ENCODE measurements at regions not wholly inside any gene's neighbourhood (a gene's known extent, or its start where the extent isn't known, plus 50 kb on each side); places are given as distances from the start of the nearest gene placed in this dataset.
A peak's percentile ranks its signal among the peaks of the same experiment; 100 is the strongest.

DNA sequence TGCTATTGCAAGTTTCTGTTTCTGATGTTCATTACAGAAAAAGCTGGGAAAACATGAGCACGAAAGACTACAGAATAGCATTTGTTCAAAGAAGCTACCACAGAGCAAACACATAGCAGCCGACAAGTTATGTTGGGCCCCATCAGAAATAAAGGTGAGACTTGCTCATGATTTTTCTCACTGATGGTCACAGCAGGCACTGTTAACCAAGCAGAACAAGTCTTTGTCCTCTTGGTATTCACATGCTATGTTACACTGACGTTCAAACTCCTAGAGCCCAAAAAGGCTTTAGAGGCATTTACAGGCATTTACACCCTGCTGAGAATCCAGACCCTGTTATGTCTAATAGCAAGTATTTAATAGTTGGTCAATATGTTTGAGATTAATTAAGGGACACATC is 235.0 kb upstream of the HNMT start:
- FAIRE-seq (no peak), DNase-seq (ENCODE audit: low read depth, low spot score) (no peak), ATAC-seq (peak; percentile 71)
- Histone ChIP-seq H3K4me3 (no peak overlapping the region), H3K27ac (ENCODE audit: control insufficient read depth, insufficient read depth) (no peak overlapping the region), H3K79me2 (ENCODE audit: control insufficient read depth, insufficient read depth, low read length) (no peaks in the 10 kb centered on the region), H3K9ac (ENCODE audit: control insufficient read depth, insufficient read depth, low read length) (no peak overlapping the region), H2AFZ (ENCODE audit: control insufficient read depth, low read depth, low read length) (no peak overlapping the region), H3K9me3 (replicated peaks; ENCODE audit: control insufficient read depth, insufficient read depth, low read length) (no peaks in the 10 kb centered on the region), H3K27me3 (replicated peaks in 1 of 2; ENCODE audit: control insufficient read depth in 2 of 2, insufficient read depth in 2 of 2, low read length in 1 of 2) (no peaks in the 10 kb centered on the region), H3K4me2 (ENCODE audit: control insufficient read depth, insufficient read depth) (no peak overlapping the region), H4K20me1 (ENCODE audit: control insufficient read depth, insufficient read depth) (no peaks in the 10 kb centered on the region), H3K36me3 (ENCODE audit: control insufficient read depth in 2 of 2, insufficient read depth in 2 of 2, low read length in 1 of 2) (no peaks in the 10 kb centered on the region), H3K4me1 (ENCODE audit: control insufficient read depth, insufficient read depth, low read length) (no peaks in the 10 kb centered on the region)
- 7% methylated on average over 3 of the region's 3 CpGs for WGBS (ENCODE audit: insufficient coverage, insufficient replicate concordance, low lambda C conversion rate, missing lambda C conversion rate)
- in situ Hi-C loops (cut with MboI) (no loop called here), intact Hi-C loops (cut with micrococcal nuclease; ENCODE audit: unreplicated experiment) (no loop called here)
- POLR2A ChIA-PET, result no interaction called here
- RAD21 ChIA-PET (ENCODE audit: unreplicated experiment), result interaction anchor here (1.3 kb wide), 1 partner anchor 71 kb away, joined by 5 read pairs; no protein-coding TSS in a partner anchor
- SMC1A ChIA-PET (ENCODE audit: uncharacterized antibody, unreplicated experiment), result interaction anchor here (0.6 to 1.0 kb wide), 3 partner anchors 71 to 1729 kb away, joined by 3 read pairs; no protein-coding TSS in a partner anchor
- BruUV-seq (replicated peaks), result no TSS peak
- TF ChIP-seq JUND (IDR thresholded peaks at IDR 0.05; ENCODE audit: low read depth, low read length), result no peak
- TF ChIP-seq NR2C2 (IDR thresholded peaks at IDR 0.05; ENCODE audit: borderline replicate concordance, control insufficient read depth, insufficient read length, low read depth), result no peak
- CTCF ChIA-PET, result no interaction called here

DNA sequence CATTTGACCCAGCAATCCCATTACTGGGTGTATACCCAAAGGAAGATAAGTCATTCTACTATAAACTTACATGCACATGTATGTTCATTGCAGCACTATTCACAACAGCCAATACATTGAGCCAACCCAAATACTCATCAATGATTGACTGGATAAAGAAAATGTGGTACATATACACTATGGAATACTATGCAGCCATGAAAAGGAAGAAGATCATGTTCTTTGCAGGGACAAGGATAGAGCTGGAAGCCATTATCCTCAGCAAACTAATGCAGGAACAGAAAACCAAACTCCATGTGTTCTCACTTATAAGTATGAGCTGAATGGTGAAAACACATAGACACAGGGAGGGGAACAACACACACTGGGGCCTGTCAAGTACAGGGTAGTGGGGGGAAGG is 226.7 kb upstream of the HNMT start:
- Histone ChIP-seq H4K20me1 (ENCODE audit: control insufficient read depth, insufficient read depth) (no peaks in the 10 kb centered on the region), H3K4me3 (no peak overlapping the region), H3K4me1 (ENCODE audit: control insufficient read depth, insufficient read depth, low read length) (no peaks in the 10 kb centered on the region), H3K27ac (ENCODE audit: control insufficient read depth, insufficient read depth) (no peak overlapping the region), H3K9me3 (replicated peaks; ENCODE audit: control insufficient read depth, insufficient read depth, low read length) (no peaks in the 10 kb centered on the region), H3K36me3 (ENCODE audit: control insufficient read depth in 2 of 2, insufficient read depth in 2 of 2, low read length in 1 of 2) (no peaks in the 10 kb centered on the region), H3K79me2 (ENCODE audit: control insufficient read depth, insufficient read depth, low read length) (no peaks in the 10 kb centered on the region), H3K4me2 (ENCODE audit: control insufficient read depth, insufficient read depth) (no peak overlapping the region), H3K9ac (ENCODE audit: control insufficient read depth, insufficient read depth, low read length) (no peak overlapping the region), H3K27me3 (replicated peaks in 1 of 2; ENCODE audit: control insufficient read depth in 2 of 2, insufficient read depth in 2 of 2, low read length in 1 of 2) (no peaks in the 10 kb centered on the region), H2AFZ (ENCODE audit: control insufficient read depth, low read depth, low read length) (no peak overlapping the region)
- no TSS peak for BruUV-seq (replicated peaks)
- intact Hi-C loops (cut with micrococcal nuclease; ENCODE audit: unreplicated experiment), result no loop called here
- ATAC-seq (no peak), FAIRE-seq (no peak), DNase-seq (ENCODE audit: low read depth, low spot score) (no peak)
- RAD21 ChIA-PET (ENCODE audit: unreplicated experiment), result no interaction called here
- SMC1A ChIA-PET (ENCODE audit: uncharacterized antibody, unreplicated experiment), result no interaction called here
- CTCF ChIA-PET, result no interaction called here
- in situ Hi-C loops (cut with MboI), result no loop called here
- POLR2A ChIA-PET, result no interaction called here
- TF ChIP-seq IRF4 (IDR thresholded peaks at IDR 0.05; ENCODE audit: low read depth, low read length) (no peak), FOXM1 (IDR thresholded peaks at IDR 0.05; ENCODE audit: low read depth, low read length) (no peak), BMI1 (IDR thresholded peaks at IDR 0.05; ENCODE audit: borderline replicate concordance) (no peak), BHLHE40 (IDR thresholded peaks at IDR 0.05; ENCODE audit: borderline replicate concordance in 1 of 2, low read depth in 2 of 2, low read length in 1 of 2) (no peak), NR2C2 (IDR thresholded peaks at IDR 0.05; ENCODE audit: borderline replicate concordance, control insufficient read depth, insufficient read length, low read depth) (no peak), RFX5 (IDR thresholded peaks at IDR 0.05; ENCODE audit: low read depth, low read length) (no peak), DPF2 (IDR thresholded peaks at IDR 0.05) (no peak), MXI1 (IDR thresholded peaks at IDR 0.05; ENCODE audit: low read depth, low read length) (no peak), KLF5 (IDR thresholded peaks at IDR 0.05; ENCODE audit: partially characterized antibody) (no peak)
- TF ChIP-seq, protein P1, sequence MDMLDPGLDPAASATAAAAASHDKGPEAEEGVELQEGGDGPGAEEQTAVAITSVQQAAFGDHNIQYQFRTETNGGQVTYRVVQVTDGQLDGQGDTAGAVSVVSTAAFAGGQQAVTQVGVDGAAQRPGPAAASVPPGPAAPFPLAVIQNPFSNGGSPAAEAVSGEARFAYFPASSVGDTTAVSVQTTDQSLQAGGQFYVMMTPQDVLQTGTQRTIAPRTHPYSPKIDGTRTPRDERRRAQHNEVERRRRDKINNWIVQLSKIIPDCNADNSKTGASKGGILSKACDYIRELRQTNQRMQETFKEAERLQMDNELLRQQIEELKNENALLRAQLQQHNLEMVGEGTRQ (IDR thresholded peaks at IDR 0.05; ENCODE audit: borderline replicate concordance, low read depth, low read length), result no peak
- TF ChIP-seq, protein P2, sequence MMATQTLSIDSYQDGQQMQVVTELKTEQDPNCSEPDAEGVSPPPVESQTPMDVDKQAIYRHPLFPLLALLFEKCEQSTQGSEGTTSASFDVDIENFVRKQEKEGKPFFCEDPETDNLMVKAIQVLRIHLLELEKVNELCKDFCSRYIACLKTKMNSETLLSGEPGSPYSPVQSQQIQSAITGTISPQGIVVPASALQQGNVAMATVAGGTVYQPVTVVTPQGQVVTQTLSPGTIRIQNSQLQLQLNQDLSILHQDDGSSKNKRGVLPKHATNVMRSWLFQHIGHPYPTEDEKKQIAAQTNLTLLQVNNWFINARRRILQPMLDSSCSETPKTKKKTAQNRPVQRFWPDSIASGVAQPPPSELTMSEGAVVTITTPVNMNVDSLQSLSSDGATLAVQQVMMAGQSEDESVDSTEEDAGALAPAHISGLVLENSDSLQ (IDR thresholded peaks at IDR 0.05), result no peak
